ENCODE measurements at regions not wholly inside any gene's neighbourhood (a gene's known extent, or its start where the extent isn't known, plus 50 kb on each side); places are given as distances from the start of the nearest gene placed in this dataset.

GRCh38 chr6:111984516-111985201, 69.2 kb upstream of the CCN6 start (continued):
- TF ChIP-seq KLF6 (CRISPR knock-in tag; IDR thresholded peaks at IDR 0.05; ENCODE audit: borderline replicate concordance) (no peak), SREBF2 (CRISPR knock-in tag; IDR thresholded peaks at IDR 0.05) (no peak), THRA (IDR thresholded peaks at IDR 0.05) (no peak)

GRCh38 chr6:111985202-111985731, 68.6 kb upstream of the CCN6 start:
- Histone ChIP-seq H4K20me1 (replicated peaks; ENCODE audit: control insufficient read depth, insufficient read depth, low read length) (no peaks in the 10 kb centered on the region), H3K9me3 (replicated peaks; ENCODE audit: control insufficient read depth, insufficient read depth, low read depth, low read length) (no peaks in the 10 kb centered on the region), H3K4me2 (ENCODE audit: insufficient read depth, low read length) (no peak overlapping the region), H3K79me2 (ENCODE audit: control insufficient read depth, insufficient read depth, low read length) (no peaks in the 10 kb centered on the region), H3K36me3 (ENCODE audit: control insufficient read depth, insufficient read depth, low read length) (no peaks in the 10 kb centered on the region), H3K27ac (ENCODE audit: extremely low read depth, low read depth, low read length) (no peak overlapping the region), H3K4me1 (replicated peaks in 1 of 2; ENCODE audit: control insufficient read depth in 2 of 2, insufficient read depth in 2 of 2, low read length in 2 of 2) (no peaks in the 10 kb centered on the region), H3K4me3 (no peak overlapping the region), H2AFZ (ENCODE audit: low read depth, low read length) (no peak overlapping the region), H3K9me1 (ENCODE audit: control insufficient read depth, insufficient read depth, low read length) (no peaks in the 10 kb centered on the region), H3K9ac (ENCODE audit: insufficient read depth in 1 of 2, low read depth in 2 of 2, low read length in 2 of 2) (no peak overlapping the region), H3K27me3 (ENCODE audit: control insufficient read depth in 2 of 2, insufficient read depth in 2 of 2, low read length in 2 of 2) (peaks cover 9 to 23% of the 10 kb centered on the region in 2 experiments; a peak in 3 of 5 replicates)
- 1% methylated on average over 4 of the region's 4 CpGs for WGBS (ENCODE audit: insufficient coverage, low coverage, missing lambda C conversion rate)
- no TSS peak for BruUV-seq (replicated peaks)
- ATAC-seq (no peak), DNase-seq (ENCODE audit: extremely low read depth in 1 of 4, low spot score in 3 of 4) (no peak), FAIRE-seq (no peak)
- POLR2A ChIA-PET, result interaction anchor here (0.9 kb wide), 1 partner anchor 9 kb away, joined by 3 read pairs; no protein-coding TSS in a partner anchor
- CTCF ChIA-PET (ENCODE audit: low intra/inter-chr PET ratio), result no interaction called here
- TF ChIP-seq SREBF1 (IDR thresholded peaks at IDR 0.05; ENCODE audit: borderline replicate concordance, low read depth, low read length) (no peak), ERF (CRISPR knock-in tag; IDR thresholded peaks at IDR 0.05) (no peak)
- in situ Hi-C loops (cut with MboI), result no loop called here
- intact Hi-C loops (cut with micrococcal nuclease), result no loop called here

All from K562 (cell line).